HepG2 (cell line): ENCODE measurements at regions not wholly inside any gene's neighbourhood (a gene's known extent, or its start where the extent isn't known, plus 50 kb on each side); places are given as distances from the start of the nearest gene placed in this dataset.

Experiments used
- ATAC-seq: fragments of 200-7000 bp; cut with Tn5 transposase; 3 replicates; pipeline ENCODE4 v1.9.1; 2020; ENCODE audit warnings: mild to moderate bottlenecking, moderate library complexity
- BruUV-seq: library from RNA; stranded (reverse); fragments of 400-500 nt; replicated peaks from 2 replicates; lab custom pipeline; 2021; lab: Mats Ljungman, UMichigan
- CTCF ChIA-PET: fragments of 300-600 bp; formaldehyde crosslinking; extraction: SDS; loops from one replicate; lab custom pipeline; 2021; ENCODE audit warnings: low total read pairs, inconsistent platforms, low intra/inter-chr PET ratio; lab: Yijun Ruan, JAX
- POLR2A ChIA-PET: fragments of 350-600 bp; sonication (Branson Sonifier 250); formaldehyde crosslinking; loops from one replicate; lab custom pipeline; 2020; ENCODE audit warnings: antibody characterized with exemption, inconsistent platforms; lab: Yijun Ruan, JAX
- DNase-seq: peaks from one replicate; pipeline ENCODE4 v3.0.0-alpha.2; 2015; ENCODE audit warnings: low spot score
- FAIRE-seq: peaks from 3 replicates; lab custom pipeline; 2011; peaks lifted over from hg19 to GRCh38; lab: Jason Lieb, UNC
- H2AFZ ChIP-seq: one replicate; pipeline ENCODE4 v1.6.1; 2011; ENCODE audit warnings: low read length, inconsistent platforms
- H3K27ac ChIP-seq: fragments of 300-600 bp; 3 replicates; pipeline ENCODE4 v1.8.0; 2011; ENCODE audit warnings: mixed run types, mild to moderate bottlenecking, mixed read lengths, low read length, inconsistent platforms; ENCODE audit not compliant: insufficient read depth; ENCODE audit errors: extremely low read length
- H3K27me3 ChIP-seq, 2 experiments: fragments of 200-600 bp in 1 of 2; 2 replicates in 1 of 2; 3 replicates in 1 of 2; pipeline versions ENCODE4 v1.6.0 to v1.8.0; 2011; ENCODE audit warnings: low read length in 2 of 2, mild to moderate bottlenecking in 2 of 2, moderate library complexity in 2 of 2, inconsistent platforms in 1 of 2; ENCODE audit not compliant: insufficient read depth in 2 of 2, control insufficient read depth in 1 of 2
- H3K36me3 ChIP-seq, 2 experiments: fragments of 200-600 bp in 1 of 2; replicated peaks in 1 of 2; 2 replicates in 1 of 2; 3 replicates in 1 of 2; pipeline versions ENCODE4 v1.5.1 to v1.8.0; 2011; ENCODE audit warnings: low read length in 2 of 2, inconsistent platforms in 1 of 2; ENCODE audit not compliant: insufficient read depth in 2 of 2, control insufficient read depth in 1 of 2
- H3K4me1 ChIP-seq: 2 replicates; pipeline ENCODE4 v1.5.1; 2012; ENCODE audit warnings: low read length, inconsistent platforms; ENCODE audit not compliant: insufficient read depth
- H3K4me2 ChIP-seq: 2 replicates; pipeline ENCODE4 v1.6.0; 2011; ENCODE audit warnings: low read depth, low read length, inconsistent platforms
- H3K4me3 ChIP-seq, 3 experiments: fragments of 200-600 bp in 1 of 3; sonication (generic), shearing (Covaris generic) in 1 of 3; replicated peaks in 1 of 3; 2 replicates each; pipeline ENCODE4 v1.5.1; 2011 to 2016; ENCODE audit warnings: low read length in 3 of 3, inconsistent platforms in 2 of 3, low read depth in 2 of 3, mild to moderate bottlenecking in 2 of 3, control low read depth in 1 of 3, mixed read lengths in 1 of 3; ENCODE audit not compliant: insufficient read depth in 1 of 3
- H3K79me2 ChIP-seq: one replicate; pipeline ENCODE4 v1.6.1; 2011; ENCODE audit warnings: low read length, inconsistent platforms; ENCODE audit not compliant: insufficient read depth
- H3K9ac ChIP-seq: 2 replicates; pipeline ENCODE4 v1.6.0; 2011; ENCODE audit warnings: mild to moderate bottlenecking, low read depth, low read length, inconsistent platforms; ENCODE audit not compliant: insufficient read depth
- H3K9me3 ChIP-seq: 2 replicates; pipeline ENCODE4 v1.5.1; 2012; ENCODE audit warnings: mild to moderate bottlenecking, low read length
- H4K20me1 ChIP-seq: 2 replicates; pipeline ENCODE4 v1.6.0; 2011; ENCODE audit warnings: inconsistent platforms, mild to moderate bottlenecking, low read length, moderate library complexity; ENCODE audit not compliant: insufficient read depth
- FOXJ3 ChIP-seq: sonication (generic); formaldehyde crosslinking; IDR thresholded peaks from 2 replicates; pipeline ENCODE4 v1.4.0; 2020; ENCODE audit warnings: missing genetic modification reagents, mild to moderate bottlenecking, borderline replicate concordance
- HOXA5 ChIP-seq: sonication (generic); formaldehyde crosslinking; IDR thresholded peaks from 2 replicates; pipeline ENCODE4 v1.4.0; 2020; ENCODE audit warnings: missing genetic modification reagents
- KMT2A ChIP-seq: sonication (generic); formaldehyde crosslinking; IDR thresholded peaks from 2 replicates; pipeline ENCODE4 v1.4.0; 2020; ENCODE audit warnings: missing genetic modification reagents
- NPAS2 ChIP-seq: sonication (generic); formaldehyde crosslinking; IDR thresholded peaks from 2 replicates; pipeline ENCODE4 v1.8.0; 2022; ENCODE audit warnings: mild to moderate bottlenecking, missing genetic modification reagents, borderline replicate concordance
- RBAK ChIP-seq: sonication (generic); formaldehyde crosslinking; IDR thresholded peaks from 2 replicates; pipeline ENCODE4 v1.5.1; 2020; ENCODE audit warnings: mild to moderate bottlenecking, missing genetic modification reagents
- STAT6 ChIP-seq: sonication (generic); formaldehyde crosslinking; IDR thresholded peaks from 2 replicates; pipeline ENCODE4 v1.4.0; 2020; ENCODE audit warnings: missing genetic modification reagents, mild to moderate bottlenecking, borderline replicate concordance
- WGBS: methylation state at CpG from one replicate; pipeline ENCODE4 v1.1.6; 2017; ENCODE audit warnings: low lambda C conversion rate; 5-methylcytosine and 5-hydroxymethylcytosine counted together
- in situ Hi-C: cut with HindIII; loops from 2 replicates; pipeline ENCODE4 v1.10.0; 2017; ENCODE audit warnings: low pct_unique_long_range_greater_than_20kb; ENCODE audit not compliant: extremely low pct_ligation_motif_present
- intact Hi-C: fragments of 100-400 bp; cut with micrococcal nuclease; formaldehyde crosslinking; loops from one replicate; pipeline ENCODE4 v1.10.0; 2022; ENCODE audit not compliant: unreplicated experiment
- TF ChIP-seq, protein P1 (sequence below): sonication (generic); formaldehyde crosslinking; IDR thresholded peaks from 2 replicates; pipeline ENCODE4 v1.4.0; 2020; ENCODE audit warnings: missing genetic modification reagents
- TF ChIP-seq, protein P2 (sequence below): sonication (generic); formaldehyde crosslinking; IDR thresholded peaks from 2 replicates; pipeline ENCODE4 v1.4.0; 2020; ENCODE audit warnings: missing genetic modification reagents

- ChIA-PET POLR2A (no interaction called here), CTCF (no interaction called here)
- intact Hi-C loops = no loop called here
- in situ Hi-C loops = no loop called here
- H3K4me3 ChIP-seq = no peak overlapping the region
- DNase-seq = no peak
- H3K79me2 ChIP-seq = no peaks in the 10 kb centered on the region
- no peak overlapping the region for H3K4me2 ChIP-seq
- H4K20me1 ChIP-seq = no peaks in the 10 kb centered on the region
- H3K9ac ChIP-seq = no peak overlapping the region
- no peak overlapping the region for H2AFZ ChIP-seq
- FAIRE-seq = no peak
- no peaks in the 10 kb centered on the region for H3K27me3 ChIP-seq
- ATAC-seq = no peak
- H3K4me1 ChIP-seq = no peaks in the 10 kb centered on the region
- H3K36me3 ChIP-seq = no peaks in the 10 kb centered on the region
- BruUV-seq = no TSS peak
- 3% methylated on average over 2 of the region's 2 CpGs for WGBS
- TF ChIP-seq KMT2A (CRISPR knock-in tag) = no peak
- no peak for TF ChIP-seq NPAS2 (CRISPR knock-in tag)
- TF ChIP-seq STAT6 = no peak
- TF ChIP-seq, protein P1, sequence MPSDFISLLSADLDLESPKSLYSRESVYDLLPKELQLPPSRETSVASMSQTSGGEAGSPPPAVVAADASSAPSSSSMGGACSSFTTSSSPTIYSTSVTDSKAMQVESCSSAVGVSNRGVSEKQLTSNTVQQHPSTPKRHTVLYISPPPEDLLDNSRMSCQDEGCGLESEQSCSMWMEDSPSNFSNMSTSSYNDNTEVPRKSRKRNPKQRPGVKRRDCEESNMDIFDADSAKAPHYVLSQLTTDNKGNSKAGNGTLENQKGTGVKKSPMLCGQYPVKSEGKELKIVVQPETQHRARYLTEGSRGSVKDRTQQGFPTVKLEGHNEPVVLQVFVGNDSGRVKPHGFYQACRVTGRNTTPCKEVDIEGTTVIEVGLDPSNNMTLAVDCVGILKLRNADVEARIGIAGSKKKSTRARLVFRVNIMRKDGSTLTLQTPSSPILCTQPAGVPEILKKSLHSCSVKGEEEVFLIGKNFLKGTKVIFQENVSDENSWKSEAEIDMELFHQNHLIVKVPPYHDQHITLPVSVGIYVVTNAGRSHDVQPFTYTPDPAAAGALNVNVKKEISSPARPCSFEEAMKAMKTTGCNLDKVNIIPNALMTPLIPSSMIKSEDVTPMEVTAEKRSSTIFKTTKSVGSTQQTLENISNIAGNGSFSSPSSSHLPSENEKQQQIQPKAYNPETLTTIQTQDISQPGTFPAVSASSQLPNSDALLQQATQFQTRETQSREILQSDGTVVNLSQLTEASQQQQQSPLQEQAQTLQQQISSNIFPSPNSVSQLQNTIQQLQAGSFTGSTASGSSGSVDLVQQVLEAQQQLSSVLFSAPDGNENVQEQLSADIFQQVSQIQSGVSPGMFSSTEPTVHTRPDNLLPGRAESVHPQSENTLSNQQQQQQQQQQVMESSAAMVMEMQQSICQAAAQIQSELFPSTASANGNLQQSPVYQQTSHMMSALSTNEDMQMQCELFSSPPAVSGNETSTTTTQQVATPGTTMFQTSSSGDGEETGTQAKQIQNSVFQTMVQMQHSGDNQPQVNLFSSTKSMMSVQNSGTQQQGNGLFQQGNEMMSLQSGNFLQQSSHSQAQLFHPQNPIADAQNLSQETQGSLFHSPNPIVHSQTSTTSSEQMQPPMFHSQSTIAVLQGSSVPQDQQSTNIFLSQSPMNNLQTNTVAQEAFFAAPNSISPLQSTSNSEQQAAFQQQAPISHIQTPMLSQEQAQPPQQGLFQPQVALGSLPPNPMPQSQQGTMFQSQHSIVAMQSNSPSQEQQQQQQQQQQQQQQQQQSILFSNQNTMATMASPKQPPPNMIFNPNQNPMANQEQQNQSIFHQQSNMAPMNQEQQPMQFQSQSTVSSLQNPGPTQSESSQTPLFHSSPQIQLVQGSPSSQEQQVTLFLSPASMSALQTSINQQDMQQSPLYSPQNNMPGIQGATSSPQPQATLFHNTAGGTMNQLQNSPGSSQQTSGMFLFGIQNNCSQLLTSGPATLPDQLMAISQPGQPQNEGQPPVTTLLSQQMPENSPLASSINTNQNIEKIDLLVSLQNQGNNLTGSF (CRISPR knock-in tag) = no peak
- TF ChIP-seq FOXJ3 (CRISPR knock-in tag) = no peak
- no peak for TF ChIP-seq RBAK
- TF ChIP-seq HOXA5 (CRISPR knock-in tag) = no peak
- TF ChIP-seq, protein P2, sequence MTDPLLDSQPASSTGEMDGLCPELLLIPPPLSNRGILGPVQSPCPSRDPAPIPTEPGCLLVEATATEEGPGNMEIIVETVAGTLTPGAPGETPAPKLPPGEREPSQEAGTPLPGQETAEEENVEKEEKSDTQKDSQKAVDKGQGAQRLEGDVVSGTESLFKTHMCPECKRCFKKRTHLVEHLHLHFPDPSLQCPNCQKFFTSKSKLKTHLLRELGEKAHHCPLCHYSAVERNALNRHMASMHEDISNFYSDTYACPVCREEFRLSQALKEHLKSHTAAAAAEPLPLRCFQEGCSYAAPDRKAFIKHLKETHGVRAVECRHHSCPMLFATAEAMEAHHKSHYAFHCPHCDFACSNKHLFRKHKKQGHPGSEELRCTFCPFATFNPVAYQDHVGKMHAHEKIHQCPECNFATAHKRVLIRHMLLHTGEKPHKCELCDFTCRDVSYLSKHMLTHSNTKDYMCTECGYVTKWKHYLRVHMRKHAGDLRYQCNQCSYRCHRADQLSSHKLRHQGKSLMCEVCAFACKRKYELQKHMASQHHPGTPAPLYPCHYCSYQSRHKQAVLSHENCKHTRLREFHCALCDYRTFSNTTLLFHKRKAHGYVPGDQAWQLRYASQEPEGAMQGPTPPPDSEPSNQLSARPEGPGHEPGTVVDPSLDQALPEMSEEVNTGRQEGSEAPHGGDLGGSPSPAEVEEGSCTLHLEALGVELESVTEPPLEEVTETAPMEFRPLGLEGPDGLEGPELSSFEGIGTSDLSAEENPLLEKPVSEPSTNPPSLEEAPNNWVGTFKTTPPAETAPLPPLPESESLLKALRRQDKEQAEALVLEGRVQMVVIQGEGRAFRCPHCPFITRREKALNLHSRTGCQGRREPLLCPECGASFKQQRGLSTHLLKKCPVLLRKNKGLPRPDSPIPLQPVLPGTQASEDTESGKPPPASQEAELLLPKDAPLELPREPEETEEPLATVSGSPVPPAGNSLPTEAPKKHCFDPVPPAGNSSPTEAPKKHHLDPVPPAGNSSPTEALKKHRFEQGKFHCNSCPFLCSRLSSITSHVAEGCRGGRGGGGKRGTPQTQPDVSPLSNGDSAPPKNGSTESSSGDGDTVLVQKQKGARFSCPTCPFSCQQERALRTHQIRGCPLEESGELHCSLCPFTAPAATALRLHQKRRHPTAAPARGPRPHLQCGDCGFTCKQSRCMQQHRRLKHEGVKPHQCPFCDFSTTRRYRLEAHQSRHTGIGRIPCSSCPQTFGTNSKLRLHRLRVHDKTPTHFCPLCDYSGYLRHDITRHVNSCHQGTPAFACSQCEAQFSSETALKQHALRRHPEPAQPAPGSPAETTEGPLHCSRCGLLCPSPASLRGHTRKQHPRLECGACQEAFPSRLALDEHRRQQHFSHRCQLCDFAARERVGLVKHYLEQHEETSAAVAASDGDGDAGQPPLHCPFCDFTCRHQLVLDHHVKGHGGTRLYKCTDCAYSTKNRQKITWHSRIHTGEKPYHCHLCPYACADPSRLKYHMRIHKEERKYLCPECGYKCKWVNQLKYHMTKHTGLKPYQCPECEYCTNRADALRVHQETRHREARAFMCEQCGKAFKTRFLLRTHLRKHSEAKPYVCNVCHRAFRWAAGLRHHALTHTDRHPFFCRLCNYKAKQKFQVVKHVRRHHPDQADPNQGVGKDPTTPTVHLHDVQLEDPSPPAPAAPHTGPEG (CRISPR knock-in tag) = no peak
- no peaks in the 10 kb centered on the region for H3K9me3 ChIP-seq
- no peak overlapping the region for H3K27ac ChIP-seq
Measured at GRCh38 chr5:30850866-30851265, 342.6 kb upstream of the CDH6 start.
